ENCODE measurements at regions not wholly inside any gene's neighbourhood (a gene's known extent, or its start where the extent isn't known, plus 50 kb on each side); places are given as distances from the start of the nearest gene placed in this dataset.

DNA sequence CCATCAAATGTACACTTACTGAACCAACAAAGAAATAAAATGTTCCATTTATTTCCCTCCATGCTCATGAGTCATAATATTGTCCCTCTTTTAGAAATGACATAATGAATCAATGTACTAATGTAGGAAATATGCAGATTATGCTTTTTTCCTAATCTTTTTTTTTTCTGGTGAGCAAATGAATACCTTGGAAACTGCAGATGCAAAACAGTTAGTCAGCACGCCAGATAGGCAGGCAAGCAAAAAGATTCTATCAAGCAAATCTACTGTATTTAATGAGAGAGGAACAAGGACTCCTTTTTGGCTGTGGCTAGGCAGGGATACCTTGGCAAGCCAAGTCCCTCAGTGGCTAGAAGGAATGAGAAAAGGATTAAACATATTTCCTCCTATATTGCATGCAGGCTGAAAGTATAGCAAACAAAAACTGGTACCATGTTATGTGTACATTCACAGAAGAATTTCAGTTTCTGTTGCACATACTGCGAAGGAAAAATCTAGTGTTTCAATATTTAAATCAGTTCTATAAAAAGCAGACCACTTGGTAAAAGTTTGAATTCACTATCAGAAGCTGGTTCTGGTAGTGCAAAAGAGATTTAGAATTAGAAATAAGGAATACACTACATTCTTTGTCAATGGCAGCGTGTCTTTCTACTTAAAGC, 605.4 kb downstream of the TLE1 start:
- Histone ChIP-seq H3K27ac (no peak overlapping the region), H3K4me3 (no peak overlapping the region), H3K36me3 (replicated peaks in 1 of 2) (no peaks in the 10 kb centered on the region), H3K27me3 (no peaks in the 10 kb centered on the region), H3K9me3 (replicated peaks in 1 of 3) (no peaks in the 10 kb centered on the region), H3K4me1 (replicated peaks in 1 of 2) (peaks cover 7 to 10% of the 10 kb centered on the region in 2 donors)
- DNase-seq: peak in 5 of 7 donors; percentile 15 to 46 (median 27)
- intact Hi-C loops (cut with DNase I): no loop called here
- TF ChIP-seq POLR2A (IDR thresholded peaks at IDR 0.05): no peak
- TF ChIP-seq, protein P1, sequence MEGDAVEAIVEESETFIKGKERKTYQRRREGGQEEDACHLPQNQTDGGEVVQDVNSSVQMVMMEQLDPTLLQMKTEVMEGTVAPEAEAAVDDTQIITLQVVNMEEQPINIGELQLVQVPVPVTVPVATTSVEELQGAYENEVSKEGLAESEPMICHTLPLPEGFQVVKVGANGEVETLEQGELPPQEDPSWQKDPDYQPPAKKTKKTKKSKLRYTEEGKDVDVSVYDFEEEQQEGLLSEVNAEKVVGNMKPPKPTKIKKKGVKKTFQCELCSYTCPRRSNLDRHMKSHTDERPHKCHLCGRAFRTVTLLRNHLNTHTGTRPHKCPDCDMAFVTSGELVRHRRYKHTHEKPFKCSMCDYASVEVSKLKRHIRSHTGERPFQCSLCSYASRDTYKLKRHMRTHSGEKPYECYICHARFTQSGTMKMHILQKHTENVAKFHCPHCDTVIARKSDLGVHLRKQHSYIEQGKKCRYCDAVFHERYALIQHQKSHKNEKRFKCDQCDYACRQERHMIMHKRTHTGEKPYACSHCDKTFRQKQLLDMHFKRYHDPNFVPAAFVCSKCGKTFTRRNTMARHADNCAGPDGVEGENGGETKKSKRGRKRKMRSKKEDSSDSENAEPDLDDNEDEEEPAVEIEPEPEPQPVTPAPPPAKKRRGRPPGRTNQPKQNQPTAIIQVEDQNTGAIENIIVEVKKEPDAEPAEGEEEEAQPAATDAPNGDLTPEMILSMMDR (IDR thresholded peaks at IDR 0.05): no peak
- 73 to 79% (median 75%) methylated on average over 3 of the region's 3 CpGs for WGBS, 4 donors

DNA sequence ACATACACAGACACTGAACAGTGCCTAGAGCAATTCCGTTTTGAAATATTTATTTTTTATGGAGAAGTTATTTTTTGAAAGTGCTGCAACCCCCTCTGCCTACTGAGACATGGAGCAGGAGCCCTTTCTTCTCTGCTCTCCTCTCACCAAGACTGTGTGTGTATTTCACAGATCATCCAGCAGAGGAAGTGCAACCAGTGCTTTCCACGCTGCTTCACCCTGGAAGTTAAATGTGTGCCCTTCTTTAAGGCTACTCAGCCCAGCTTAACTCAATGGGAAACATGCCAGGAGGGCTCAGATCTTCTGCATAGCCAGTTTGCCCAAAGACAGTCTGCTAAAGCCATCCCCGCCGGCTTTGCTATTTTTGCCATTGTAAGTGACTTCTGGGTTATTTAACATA, 606.3 kb downstream of the TLE1 start:
- Histone ChIP-seq H3K36me3 (replicated peaks in 1 of 2) (no peaks in the 10 kb centered on the region), H3K9me3 (replicated peaks in 1 of 3) (no peaks in the 10 kb centered on the region), H3K27ac (peak overlapping the region in 1 of 5 donors; percentile 16), H3K4me3 (no peak overlapping the region), H3K4me1 (replicated peaks in 1 of 2) (peaks cover 7 to 10% of the 10 kb centered on the region in 2 donors), H3K27me3 (no peaks in the 10 kb centered on the region)
- DNase-seq: peak in 4 of 7 donors; percentile 13 to 24 (median 18)
- intact Hi-C loops (cut with DNase I): no loop called here
- WGBS, 4 donors: 65 to 69% (median 67%) methylated on average over 4 of the region's 4 CpGs
- no peak for TF ChIP-seq POLR2A (IDR thresholded peaks at IDR 0.05)
- TF ChIP-seq, protein P1 (IDR thresholded peaks at IDR 0.05): peak in 3 of 6 experiments; percentile 7 to 30 (median 29)

DNA sequence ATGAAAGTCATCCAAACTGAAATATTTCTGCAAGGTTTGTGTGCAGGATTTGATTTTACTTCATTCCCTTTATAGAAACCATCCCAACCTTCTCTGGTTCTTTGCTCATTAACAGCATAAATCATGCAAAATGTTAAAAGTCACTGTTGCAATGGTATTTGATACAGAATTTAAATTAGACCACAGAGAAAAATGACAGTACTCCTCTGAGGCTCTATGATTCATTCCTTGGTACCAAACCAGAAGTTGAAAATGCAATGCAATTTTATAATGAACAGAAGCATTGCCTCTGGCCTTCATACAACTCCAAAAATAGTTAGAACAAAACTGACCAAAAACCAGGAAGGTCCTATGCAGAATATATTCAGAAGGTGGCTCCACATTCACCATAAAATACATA, 607.1 kb downstream of the TLE1 start:
- peaks cover 7 to 10% of the 10 kb centered on the region in 2 donors for H3K4me1 ChIP-seq (replicated peaks in 1 of 2)
- no peak overlapping the region for H3K4me3 ChIP-seq
- no peak for DNase-seq
- no peaks in the 10 kb centered on the region for H3K27me3 ChIP-seq
- H3K36me3 ChIP-seq (replicated peaks in 1 of 2): no peaks in the 10 kb centered on the region
- no peak for TF ChIP-seq POLR2A (IDR thresholded peaks at IDR 0.05)
- TF ChIP-seq, protein P1 (IDR thresholded peaks at IDR 0.05): no peak
- H3K9me3 ChIP-seq (replicated peaks in 1 of 3): no peaks in the 10 kb centered on the region
- intact Hi-C loops (cut with DNase I): no loop called here
- peak overlapping the region in 1 of 5 donors; percentile 16 for H3K27ac ChIP-seq

DNA sequence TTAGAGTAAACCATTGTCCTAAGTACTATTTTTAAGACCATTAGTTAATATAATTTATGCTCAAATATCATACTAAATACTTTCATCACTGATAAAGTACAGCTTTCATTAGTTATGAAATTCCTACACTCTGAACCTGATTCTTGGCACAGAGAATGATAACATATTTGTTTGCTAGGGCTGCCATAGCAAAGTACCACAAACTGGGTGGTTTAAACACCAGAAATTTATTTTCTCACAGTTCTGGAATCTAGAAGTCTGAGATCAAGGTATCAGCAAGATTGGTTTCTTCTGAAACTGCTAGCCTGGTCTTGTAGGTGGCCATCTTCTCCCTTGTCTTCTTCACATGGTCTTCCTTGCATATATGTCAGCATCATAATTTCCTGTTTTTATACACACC, 608.4 kb downstream of the TLE1 start:
- Histone ChIP-seq H3K27me3 (no peaks in the 10 kb centered on the region), H3K4me1 (replicated peaks in 1 of 2) (peaks cover 7 to 10% of the 10 kb centered on the region in 2 donors), H3K9me3 (replicated peaks in 1 of 3) (no peaks in the 10 kb centered on the region), H3K27ac (no peak overlapping the region), H3K36me3 (replicated peaks in 1 of 2) (no peaks in the 10 kb centered on the region), H3K4me3 (no peak overlapping the region)
- intact Hi-C loops (cut with DNase I): no loop called here
- DNase-seq: no peak
- TF ChIP-seq POLR2A (IDR thresholded peaks at IDR 0.05): no peak
- TF ChIP-seq, protein P1 (IDR thresholded peaks at IDR 0.05): no peak

Measured in adrenal gland (tissue), 9 donors.